Activated gamma-delta T cell treated with Interleukin-2 at 50 U/mL for 16 hours (primary cell): ENCODE measurements at regions not wholly inside any gene's neighbourhood (a gene's known extent, or its start where the extent isn't known, plus 50 kb on each side); places are given as distances from the start of the nearest gene placed in this dataset.

Source experiments
- DNase-seq: peaks from one replicate; pipeline ENCODE4 v3.0.0-alpha.2; 2020

DNA sequence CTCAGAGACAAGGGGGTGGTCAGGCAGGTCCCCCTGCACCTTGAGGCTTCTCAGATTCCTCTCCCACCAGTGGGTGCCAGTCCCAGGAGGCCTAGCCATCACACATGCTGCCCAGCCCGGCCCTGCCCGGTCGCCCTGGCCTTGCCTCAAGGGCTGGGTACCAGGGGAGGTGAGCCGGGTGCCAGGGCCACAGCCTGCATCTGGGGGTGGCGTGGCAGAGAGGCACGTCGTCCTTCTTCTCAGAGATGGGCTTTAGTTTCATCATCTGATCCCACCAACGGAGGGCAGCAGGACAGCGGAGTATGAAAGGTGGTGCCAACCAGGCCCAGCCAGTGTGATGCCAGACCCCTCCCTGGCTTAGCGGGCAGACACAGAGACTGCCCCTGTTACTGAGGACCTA lies 161.7 kb downstream of the TFCP2L1 start:
- no peak for DNase-seq

DNA sequence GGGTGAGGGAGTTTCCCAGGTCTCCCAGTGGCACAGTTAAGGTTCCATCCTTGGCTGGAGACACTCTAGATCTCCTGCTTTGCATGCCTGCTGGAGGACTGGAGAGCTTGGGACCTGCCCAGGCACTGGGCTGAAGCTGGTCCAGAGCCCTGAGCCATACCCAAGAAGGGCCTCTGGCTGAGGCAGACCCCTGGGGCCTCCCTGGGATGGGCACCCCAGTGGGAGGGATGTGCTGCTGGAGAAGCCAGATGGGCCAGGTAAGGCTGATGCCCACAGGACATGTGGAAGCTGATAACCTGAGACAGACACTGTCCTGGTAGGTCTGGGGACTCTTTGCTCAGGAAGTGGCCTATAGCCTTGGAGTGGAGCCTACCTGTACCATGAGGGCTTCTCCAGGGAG lies 160.7 kb downstream of the TFCP2L1 start:
- DNase-seq: no peak

DNA sequence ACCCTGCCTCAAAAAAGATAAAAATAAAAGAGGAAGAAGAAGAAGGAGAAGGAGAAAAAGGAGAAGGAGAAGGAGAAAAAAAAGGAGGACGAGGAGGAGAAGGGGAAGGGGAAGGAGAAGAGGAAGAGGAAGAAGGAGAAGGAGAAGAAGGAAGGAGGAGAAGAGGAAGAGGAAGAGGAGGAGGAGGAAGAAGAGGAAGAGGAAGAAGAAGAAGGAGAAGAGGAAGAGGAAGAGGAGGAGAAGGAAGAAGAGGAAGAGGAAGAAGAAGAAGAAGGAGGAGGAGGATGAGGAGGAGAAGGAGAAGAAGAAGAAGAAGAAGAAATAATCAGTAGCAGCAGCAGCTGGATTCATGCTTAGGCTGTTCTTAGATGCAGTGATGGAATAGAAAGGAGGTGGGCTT lies 159.7 kb downstream of the TFCP2L1 start:
- no peak for DNase-seq

DNA sequence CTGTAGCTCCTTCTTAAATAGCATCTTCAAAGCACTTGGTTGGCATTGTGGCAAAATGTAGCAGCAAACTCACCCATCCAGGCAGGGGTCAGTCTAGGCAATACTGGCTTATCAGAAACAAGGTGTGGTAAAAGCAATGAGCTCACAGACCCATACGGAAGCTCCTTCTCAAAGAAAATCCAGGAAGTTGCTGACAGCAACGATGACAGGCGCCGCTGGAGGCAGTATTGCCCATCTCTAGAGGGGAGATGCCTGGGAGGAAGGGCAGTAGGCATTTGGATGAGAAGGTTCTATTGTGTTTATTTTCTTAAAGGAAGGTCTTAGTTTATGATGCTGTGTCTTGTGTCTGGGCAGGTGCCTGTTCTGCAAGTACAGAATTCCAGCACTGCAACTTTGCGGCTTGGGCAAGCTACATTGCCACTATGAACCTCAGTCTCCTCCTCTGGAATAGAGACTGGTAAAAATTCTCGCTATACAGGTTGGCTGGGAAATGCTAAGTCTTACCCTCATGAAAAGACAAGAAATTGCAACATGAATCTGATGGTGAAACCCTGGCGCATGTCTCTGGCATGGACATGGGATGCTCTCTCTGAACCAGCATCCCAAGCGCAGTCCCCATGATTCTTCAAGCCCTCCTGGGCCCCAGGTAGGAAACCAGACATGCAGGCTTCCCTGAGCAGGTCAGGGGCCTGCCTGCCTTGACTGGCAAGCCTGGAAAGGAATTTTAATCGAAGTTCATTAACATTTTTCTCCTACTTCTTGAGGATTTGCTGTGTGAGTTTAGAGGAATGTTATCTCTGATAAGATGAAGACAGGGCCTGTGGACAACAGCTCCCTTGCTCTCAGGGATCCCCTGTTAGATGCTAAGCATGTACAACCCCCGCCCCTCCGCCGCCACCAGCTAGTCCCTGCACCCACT lies 156.0 kb downstream of the TFCP2L1 start:
- DNase-seq: no peak

GRCh38 chr2:121129692-121130091 lies 155.3 kb downstream of the TFCP2L1 start:
- no peak for DNase-seq

GRCh38 chr2:121130301-121130850 lies 154.6 kb downstream of the TFCP2L1 start:
- DNase-seq: no peak

GRCh38 chr2:121131375-121131774 lies 153.6 kb downstream of the TFCP2L1 start:
- no peak for DNase-seq

GRCh38 chr2:121132054-121132761 lies 152.8 kb downstream of the TFCP2L1 start:
- no peak for DNase-seq

- no peak for DNase-seq
These were observed 152.3 kb downstream of the TFCP2L1 start for GRCh38 chr2:121132762-121133107.

DNA sequence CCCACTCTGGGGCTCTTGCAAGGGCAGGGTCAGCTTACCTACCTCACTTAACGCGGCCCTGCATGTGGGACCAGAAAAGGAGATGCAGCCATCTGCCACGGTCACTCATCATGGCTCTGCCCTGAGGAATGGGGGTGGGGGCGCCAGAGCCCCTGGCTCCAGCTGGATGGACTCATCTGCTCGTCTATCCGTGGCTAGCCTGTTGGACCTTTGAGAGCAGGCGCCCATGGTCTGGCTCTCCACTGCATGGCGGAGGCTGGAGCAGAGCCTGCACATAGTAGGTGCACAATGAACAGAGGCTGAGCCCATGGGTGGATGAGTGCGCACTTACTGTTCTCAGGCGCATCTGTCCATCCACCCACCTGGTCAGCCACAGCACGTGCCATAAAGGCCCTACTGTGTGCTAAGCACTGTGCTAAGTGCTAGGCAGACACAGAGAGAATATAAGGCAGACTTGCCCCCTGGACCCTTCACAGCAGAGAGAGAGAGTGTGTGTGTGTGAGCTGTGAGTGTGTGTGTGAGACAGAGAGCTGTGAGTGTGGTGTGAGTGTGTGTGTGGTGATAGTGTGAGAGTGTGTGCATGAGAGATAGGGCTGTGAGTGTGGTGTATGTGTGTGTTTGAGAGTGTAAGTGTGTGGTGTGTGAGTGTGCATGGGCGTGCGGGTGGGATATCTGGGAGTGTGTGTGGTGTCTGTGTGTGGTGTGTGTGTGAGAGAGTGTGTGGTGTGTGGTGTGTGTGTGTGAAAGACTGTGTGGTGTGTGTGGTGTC lies 151.3 kb downstream of the TFCP2L1 start:
- DNase-seq: no peak

DNA sequence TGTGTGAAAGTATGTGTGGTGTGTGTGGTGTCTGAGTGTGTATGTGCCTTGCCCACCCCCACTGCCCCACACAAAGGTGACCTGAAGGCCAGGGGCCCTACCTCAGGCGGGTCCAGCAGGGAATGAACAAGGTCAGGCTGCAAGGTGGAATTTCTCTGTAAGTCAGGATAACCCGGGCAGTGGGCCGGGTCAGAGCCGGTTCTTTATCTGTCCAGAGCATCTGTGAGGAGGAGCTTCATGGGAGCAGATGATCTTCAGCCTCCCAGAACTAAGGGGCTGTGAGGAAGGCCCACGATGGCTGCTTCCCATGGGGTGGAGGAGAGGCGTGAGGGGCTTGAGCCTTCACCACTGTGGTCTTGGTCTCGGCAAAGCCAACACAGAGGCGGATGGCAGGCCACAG lies 150.3 kb downstream of the TFCP2L1 start:
- no peak for DNase-seq

- DNase-seq: no peak
These were observed 149.7 kb downstream of the TFCP2L1 start for GRCh38 chr2:121135168-121135853.

GRCh38 chr2:121136323-121136722 lies 148.7 kb downstream of the TFCP2L1 start:
- no peak for DNase-seq

GRCh38 chr2:121137571-121137970 lies 147.4 kb downstream of the TFCP2L1 start:
- DNase-seq: no peak

GRCh38 chr2:121140734-121141133 lies 144.3 kb downstream of the TFCP2L1 start:
- no peak for DNase-seq

DNA sequence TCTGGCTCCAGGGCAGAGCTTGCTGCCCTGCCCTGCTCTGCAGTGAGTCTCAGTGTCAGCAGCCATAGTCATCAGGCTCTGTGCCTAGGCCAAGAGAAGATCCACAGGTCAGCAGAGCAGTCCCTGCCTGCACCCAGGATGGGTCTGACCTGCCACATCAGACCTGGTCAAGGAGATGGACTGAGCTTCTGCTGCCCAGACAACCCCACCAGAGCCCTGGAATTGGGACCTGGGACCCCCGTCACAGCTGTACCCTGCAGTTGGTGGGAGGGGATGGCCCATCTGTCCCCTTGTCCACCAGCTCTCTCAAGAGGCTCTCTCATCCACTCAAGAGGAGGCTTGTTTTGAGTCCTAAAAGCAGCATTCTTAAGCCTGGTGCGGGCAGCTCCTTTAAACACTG lies 142.6 kb downstream of the TFCP2L1 start:
- no peak for DNase-seq

DNA sequence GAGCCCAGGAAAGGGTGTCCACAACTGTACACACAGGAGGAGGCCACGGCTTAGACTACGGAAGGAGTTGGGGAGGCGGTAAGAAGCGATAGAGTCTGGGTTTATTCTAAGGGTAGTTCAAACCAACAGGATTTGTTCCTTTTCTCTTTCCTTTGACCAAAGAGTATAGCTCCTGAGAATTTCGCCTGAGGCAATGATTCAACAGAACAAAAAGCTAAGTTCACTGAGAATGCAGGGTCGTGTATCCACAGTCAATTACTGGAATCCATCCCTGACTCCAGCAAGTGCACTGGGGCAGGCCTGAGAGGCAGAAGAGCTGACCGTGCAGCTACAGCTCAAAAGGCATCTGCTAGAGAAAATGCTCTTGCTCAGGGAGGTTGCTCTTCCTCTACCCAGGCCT lies 140.9 kb downstream of the TFCP2L1 start:
- DNase-seq: no peak

DNA sequence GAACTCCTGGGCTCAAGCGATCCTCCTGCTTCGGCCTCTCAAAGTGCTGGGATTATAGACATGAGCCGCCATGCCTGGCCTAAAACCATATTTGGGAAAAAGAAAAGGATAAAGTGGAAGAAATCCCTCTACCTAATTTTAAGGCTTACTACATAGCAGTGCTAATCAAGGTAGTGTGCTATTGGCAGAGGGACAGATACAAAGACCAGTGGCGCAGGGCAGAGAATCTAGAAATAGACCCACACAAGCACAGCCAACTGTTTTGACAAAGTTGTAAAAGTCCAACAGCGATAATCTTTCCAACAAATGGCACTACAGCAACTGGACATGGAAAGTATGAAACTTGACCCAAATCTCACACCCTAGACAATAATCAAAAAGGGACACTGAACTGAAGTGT lies 138.4 kb downstream of the TFCP2L1 start:
- no peak for DNase-seq

DNA sequence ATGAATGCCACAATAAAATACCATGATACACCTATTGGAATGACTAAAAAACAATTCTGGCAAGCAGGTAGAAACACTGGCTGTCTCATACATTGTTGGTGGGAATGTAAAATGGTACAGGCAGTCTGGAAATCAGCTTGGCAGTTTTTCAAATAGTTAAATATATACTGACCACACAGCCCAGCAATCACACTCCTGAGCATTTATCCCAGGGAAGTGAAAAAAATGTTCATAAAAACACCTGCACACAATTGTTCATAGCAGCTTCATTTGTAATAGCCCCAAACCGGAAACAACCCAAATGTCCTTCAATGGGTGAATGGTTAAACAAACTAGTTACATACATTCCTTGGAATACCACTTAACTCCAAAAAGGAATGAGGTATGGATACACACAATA lies 137.2 kb downstream of the TFCP2L1 start:
- DNase-seq: no peak

DNA sequence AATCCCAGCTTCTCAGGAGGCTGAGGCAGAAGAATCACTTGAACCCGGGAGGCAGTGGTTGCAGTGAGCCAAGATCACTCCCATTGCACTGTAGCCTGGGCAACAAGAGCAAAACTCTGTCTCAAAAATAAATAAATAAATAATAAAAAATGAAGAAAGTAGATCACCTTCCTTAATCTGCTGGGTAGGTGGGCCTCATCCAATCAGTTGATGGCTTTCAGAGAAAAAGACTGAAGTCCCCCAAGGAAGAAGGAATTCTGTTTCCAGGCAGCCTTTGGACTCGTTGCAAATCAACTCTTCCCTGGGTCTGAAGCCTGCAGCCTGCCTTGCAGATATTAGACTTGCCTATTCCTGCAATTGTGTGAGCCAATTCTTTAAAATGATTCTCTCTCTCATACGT lies 136.5 kb downstream of the TFCP2L1 start:
- DNase-seq: no peak

- no peak for DNase-seq
These were observed 135.6 kb downstream of the TFCP2L1 start for GRCh38 chr2:121149384-121149783.

- no peak for DNase-seq
These were observed 134.9 kb downstream of the TFCP2L1 start for GRCh38 chr2:121150126-121150525.

- DNase-seq: no peak
These were observed 134.3 kb downstream of the TFCP2L1 start for GRCh38 chr2:121150713-121151112.
